Endothelial cell of umbilical vein (primary cell): ENCODE measurements at regions not wholly inside any gene's neighbourhood (a gene's known extent, or its start where the extent isn't known, plus 50 kb on each side); places are given as distances from the start of the nearest gene placed in this dataset.

Experiments
- BruUV-seq: library from RNA; stranded (reverse); fragments of 400-500 nt; replicated peaks from 2 replicates; lab custom pipeline; 2021; lab: Mats Ljungman, UMichigan
- CTCF ChIA-PET: fragments of 300-600, 350-600 bp; sonication (Branson Sonifier 250); formaldehyde crosslinking; loops from one replicate; lab custom pipeline; 2021; ENCODE audit warnings: antibody characterized with exemption, inconsistent platforms; lab: Charles Lee
- POLR2A ChIA-PET: fragments of 300-600, 350-600 bp; sonication (Branson Sonifier 250); formaldehyde crosslinking; loops from one replicate; lab custom pipeline; 2021; ENCODE audit warnings: antibody characterized with exemption, inconsistent platforms; lab: Charles Lee
- DNase-seq: peaks from one replicate; pipeline ENCODE4 v3.0.0-alpha.2; 2011; ENCODE audit warnings: low read depth, low spot score
- FAIRE-seq: peaks from 2 replicates; lab custom pipeline; 2011; peaks lifted over from hg19 to GRCh38; lab: Jason Lieb, UNC
- H2AFZ ChIP-seq: 2 replicates; pipeline ENCODE4 v1.6.0; 2012; ENCODE audit warnings: low read depth, low read length, control low read depth, inconsistent platforms
- H3K27ac ChIP-seq: 2 replicates; pipeline ENCODE4 v1.5.1; 2011; ENCODE audit warnings: low read depth, mild to moderate bottlenecking, control low read depth, low read length, moderate library complexity; ENCODE audit not compliant: insufficient read depth
- H3K27me3 ChIP-seq, 2 experiments: 2 replicates each; pipeline versions ENCODE4 v1.6.0 to v1.6.1; 2011; ENCODE audit warnings: low read length in 2 of 2, mixed read lengths in 1 of 2; ENCODE audit not compliant: control insufficient read depth in 2 of 2, insufficient read depth in 2 of 2
- H3K36me3 ChIP-seq, 2 experiments: 2 replicates in 1 of 2; 3 replicates in 1 of 2; pipeline ENCODE4 v1.5.1; 2011; ENCODE audit warnings: low read length in 2 of 2, mild to moderate bottlenecking in 1 of 2, moderate library complexity in 1 of 2; ENCODE audit not compliant: control insufficient read depth in 2 of 2, insufficient read depth in 2 of 2; ENCODE audit errors: extremely low read depth in 1 of 2
- H3K4me1 ChIP-seq: 3 replicates; pipeline ENCODE4 v1.5.1; 2011; ENCODE audit warnings: mild to moderate bottlenecking, low read length; ENCODE audit not compliant: control insufficient read depth, insufficient read depth; ENCODE audit errors: extremely low read depth
- H3K4me2 ChIP-seq: 2 replicates; pipeline ENCODE4 v1.6.1; 2011; ENCODE audit warnings: low read length, control low read depth, mixed read lengths; ENCODE audit not compliant: insufficient read depth
- H3K4me3 ChIP-seq, 3 experiments: fragments of 200-600 bp in 1 of 3; sonication (generic), shearing (Covaris generic) in 1 of 3; replicated peaks in 1 of 3; 2 replicates each; pipeline ENCODE4 v1.5.1; 2011 to 2016; ENCODE audit warnings: control low read depth in 3 of 3, low read length in 3 of 3, mild to moderate bottlenecking in 2 of 3, inconsistent platforms in 1 of 3, low read depth in 1 of 3, moderate library complexity in 1 of 3; ENCODE audit not compliant: insufficient read depth in 1 of 3
- H3K79me2 ChIP-seq: 2 replicates; pipeline ENCODE4 v1.6.0; 2012; ENCODE audit warnings: low read length, inconsistent platforms; ENCODE audit not compliant: control insufficient read depth, insufficient read depth
- H3K9ac ChIP-seq: replicated peaks from 2 replicates; pipeline ENCODE3; 2011; ENCODE audit warnings: low read length, control low read depth; ENCODE audit not compliant: insufficient read depth; ENCODE audit errors: extremely low read depth
- H3K9me1 ChIP-seq: replicated peaks from 3 replicates; pipeline ENCODE4 v1.6.0; 2011; ENCODE audit warnings: mild to moderate bottlenecking, low read length; ENCODE audit not compliant: control insufficient read depth, insufficient read depth; ENCODE audit errors: extremely low read depth
- H3K9me3 ChIP-seq: replicated peaks from 2 replicates; pipeline ENCODE4 v1.5.1; 2012; ENCODE audit warnings: low read length, inconsistent platforms; ENCODE audit not compliant: control insufficient read depth, insufficient read depth
- H4K20me1 ChIP-seq: replicated peaks from 2 replicates; pipeline ENCODE3; 2011; ENCODE audit warnings: mild to moderate bottlenecking, low read length; ENCODE audit not compliant: control insufficient read depth, insufficient read depth; ENCODE audit errors: extremely low read depth
- CTCF ChIP-seq, 2 donors: IDR thresholded peaks; 1 replicate in 1 of 2; 2 replicates in 1 of 2; pipeline ENCODE4 v1.5.1; 2011; ENCODE audit warnings: low read length in 2 of 2, mild to moderate bottlenecking in 2 of 2, moderate library complexity in 2 of 2, control low read depth in 1 of 2, inconsistent platforms in 1 of 2, low read depth in 1 of 2; ENCODE audit not compliant: insufficient read depth in 1 of 2; ENCODE audit errors: extremely low read depth in 1 of 2
- EZH2 ChIP-seq: IDR thresholded peaks from 2 replicates; pipeline ENCODE4 v1.6.1; 2012; ENCODE audit warnings: borderline replicate concordance, low read depth, mild to moderate bottlenecking, moderate library complexity, low read length, inconsistent platforms; ENCODE audit not compliant: severe bottlenecking
- FOS ChIP-seq: IDR thresholded peaks from 2 replicates; pipeline ENCODE4 v1.6.1; 2011; ENCODE audit warnings: mild to moderate bottlenecking, low read length, moderate library complexity, borderline replicate concordance; ENCODE audit not compliant: insufficient read depth
- GATA2 ChIP-seq: IDR thresholded peaks from 2 replicates; pipeline ENCODE4 v1.7.0; 2011; ENCODE audit warnings: low read depth, mild to moderate bottlenecking, moderate library complexity, mixed read lengths, low read length; ENCODE audit not compliant: insufficient read length, insufficient read depth
- JUN ChIP-seq: IDR thresholded peaks from 2 replicates; pipeline ENCODE4 v1.6.1; 2011; ENCODE audit warnings: borderline replicate concordance, low read depth; ENCODE audit not compliant: insufficient read length, insufficient read depth
- MAX ChIP-seq: IDR thresholded peaks from 2 replicates; pipeline ENCODE4 v1.6.1; 2011; ENCODE audit not compliant: insufficient read depth, insufficient read length
- MYC ChIP-seq: IDR thresholded peaks from one replicate; pipeline ENCODE4 v1.6.1; 2011; ENCODE audit warnings: mild to moderate bottlenecking, low read depth, low read length
- POLR2A ChIP-seq: IDR thresholded peaks from 2 replicates; pipeline ENCODE4 v1.6.1; 2012; ENCODE audit warnings: low read depth, mild to moderate bottlenecking, control low read depth, low read length
- POLR2AphosphoS5 ChIP-seq: IDR thresholded peaks from 2 replicates; pipeline ENCODE4 v1.6.1; 2012; ENCODE audit warnings: low read depth, mild to moderate bottlenecking, control low read depth, low read length, moderate library complexity; ENCODE audit not compliant: insufficient read depth
- dilution Hi-C: fragments of 300-500 bp; cut with MboI; formaldehyde crosslinking; loops from one replicate; pipeline ENCODE4 v1.15.0; 2019; ENCODE audit warnings: low sequenced_read_pairs; ENCODE audit not compliant: extremely low pct_ligation_motif_present
- intact Hi-C: fragments of 100-400 bp; cut with micrococcal nuclease; formaldehyde crosslinking; loops from one replicate; pipeline ENCODE4 v1.10.0; 2022

- no TSS peak for BruUV-seq
- TF ChIP-seq POLR2A (no peak), FOS (no peak), MYC (no peak), MAX (no peak), JUN (no peak), EZH2 (no peak)
- H3K4me2 ChIP-seq = no peak overlapping the region
- no peak overlapping the region for H3K27ac ChIP-seq
- no peaks in the 10 kb centered on the region for H3K36me3 ChIP-seq
- H3K79me2 ChIP-seq = no peaks in the 10 kb centered on the region
- H3K9me1 ChIP-seq = no peaks in the 10 kb centered on the region
- H3K9me3 ChIP-seq = peaks cover 6% of the 10 kb centered on the region
- dilution Hi-C loops = no loop called here
- H4K20me1 ChIP-seq = no peaks in the 10 kb centered on the region
- FAIRE-seq (no peak), DNase-seq (no peak)
- POLR2A ChIA-PET = no interaction called here
- H3K27me3 ChIP-seq = no peaks in the 10 kb centered on the region
- CTCF ChIA-PET = no interaction called here
- intact Hi-C loops = no loop called here
- H2AFZ ChIP-seq = no peak overlapping the region
- H3K4me3 ChIP-seq = no peak overlapping the region
- H3K4me1 ChIP-seq = no peaks in the 10 kb centered on the region
- H3K9ac ChIP-seq = no peak overlapping the region
Observed at GRCh38 chr10:130928306-130928705, 383.2 kb downstream of the TCERG1L start.

- intact Hi-C loops (no loop called here), dilution Hi-C loops (no loop called here)
- no peak overlapping the region for H3K9ac ChIP-seq
- no peak overlapping the region for H2AFZ ChIP-seq
- H3K27me3 ChIP-seq = no peaks in the 10 kb centered on the region
- POLR2A ChIA-PET = no interaction called here
- no peak for FAIRE-seq
- no peak overlapping the region for H3K4me2 ChIP-seq
- CTCF ChIA-PET = no interaction called here
- H3K4me3 ChIP-seq = no peak overlapping the region
- no peak for TF ChIP-seq GATA2
- TF ChIP-seq EZH2 = no peak
- TF ChIP-seq POLR2AphosphoS5 = no peak
- no peak for TF ChIP-seq MAX
- no peak for TF ChIP-seq CTCF (IDR thresholded peaks at IDR 0.05; ENCODE audit: extremely low read depth in 1 of 2, insufficient read depth in 1 of 2, low read depth in 1 of 2, low read length in 2 of 2)
- TF ChIP-seq MYC = no peak
- TF ChIP-seq FOS = no peak
- TF ChIP-seq JUN = no peak
- no peak for TF ChIP-seq POLR2A
- H3K27ac ChIP-seq = no peak overlapping the region
- no peaks in the 10 kb centered on the region for H3K4me1 ChIP-seq
- no peaks in the 10 kb centered on the region for H3K79me2 ChIP-seq
- peaks cover 6% of the 10 kb centered on the region for H3K9me3 ChIP-seq
- DNase-seq = no peak
- no peaks in the 10 kb centered on the region for H3K9me1 ChIP-seq
- no TSS peak for BruUV-seq
- no peaks in the 10 kb centered on the region for H4K20me1 ChIP-seq
- H3K36me3 ChIP-seq = no peaks in the 10 kb centered on the region
Observed at GRCh38 chr10:130929422-130930325, 381.8 kb downstream of the TCERG1L start.
